ENCODE measurements at regions not wholly inside any gene's neighbourhood (a gene's known extent, or its start where the extent isn't known, plus 50 kb on each side); places are given as distances from the start of the nearest gene placed in this dataset.

- Histone ChIP-seq H3K27ac (ENCODE audit: extremely low read length, insufficient read depth, low read length) (no peak overlapping the region), H3K79me2 (ENCODE audit: insufficient read depth, low read length) (no peaks in the 10 kb centered on the region), H3K9me3 (ENCODE audit: low read length) (peaks cover 80% of the 10 kb centered on the region), H3K27me3 (ENCODE audit: control insufficient read depth in 1 of 2, insufficient read depth in 2 of 2, low read length in 2 of 2) (no peaks in the 10 kb centered on the region), H3K36me3 (replicated peaks in 1 of 2; ENCODE audit: control insufficient read depth in 1 of 2, insufficient read depth in 2 of 2, low read length in 2 of 2) (no peaks in the 10 kb centered on the region), H2AFZ (ENCODE audit: low read length) (no peak overlapping the region), H3K4me1 (ENCODE audit: insufficient read depth, low read length) (no peaks in the 10 kb centered on the region), H3K4me2 (ENCODE audit: low read depth, low read length) (no peak overlapping the region), H4K20me1 (ENCODE audit: insufficient read depth, low read length) (no peaks in the 10 kb centered on the region), H3K4me3 (replicated peaks in 1 of 3; ENCODE audit: insufficient read depth in 1 of 3, low read depth in 2 of 3, low read length in 3 of 3) (no peak overlapping the region), H3K9ac (ENCODE audit: insufficient read depth, low read depth, low read length) (no peak overlapping the region)
- intact Hi-C loops (cut with micrococcal nuclease; ENCODE audit: unreplicated experiment) (no loop called here), in situ Hi-C loops (cut with HindIII; ENCODE audit: extremely low pct_ligation_motif_present, low pct_unique_long_range_greater_than_20kb) (no loop called here)
- ChIA-PET POLR2A (no interaction called here), CTCF (ENCODE audit: low intra/inter-chr PET ratio, low total read pairs) (no interaction called here)
- no peak for ATAC-seq
- BruUV-seq (replicated peaks), result no TSS peak
- FAIRE-seq, result no peak
- 54% methylated on average over 4 of the region's 4 CpGs for WGBS (ENCODE audit: low lambda C conversion rate)
- no peak for TF ChIP-seq ZNF33A (CRISPR knock-in tag; IDR thresholded peaks at IDR 0.05; ENCODE audit: borderline replicate concordance)
- TF ChIP-seq NFKBIZ (CRISPR knock-in tag; IDR thresholded peaks at IDR 0.05), result no peak
- no peak for TF ChIP-seq NCOR1 (IDR thresholded peaks at IDR 0.05; ENCODE audit: borderline replicate concordance, low read length)
- no peak for TF ChIP-seq THRA (CRISPR knock-in tag; IDR thresholded peaks at IDR 0.05; ENCODE audit: borderline replicate concordance)
- TF ChIP-seq SOX13 (IDR thresholded peaks at IDR 0.05), result no peak
- no peak for TF ChIP-seq SOX13 (CRISPR knock-in tag; conservative IDR thresholded peaks at IDR 0.05 in 1 of 2, IDR thresholded peaks at IDR 0.05 in 1 of 2)
- TF ChIP-seq SOX5 (CRISPR knock-in tag; IDR thresholded peaks at IDR 0.05; ENCODE audit: borderline replicate concordance), result no peak
- TF ChIP-seq ZNF839 (CRISPR knock-in tag; IDR thresholded peaks at IDR 0.05; ENCODE audit: borderline replicate concordance), result no peak
- TF ChIP-seq CTCF (CRISPR knock-in tag; IDR thresholded peaks at IDR 0.05), result no peak
- TF ChIP-seq HIVEP1 (CRISPR knock-in tag; IDR thresholded peaks at IDR 0.05), result no peak
- TF ChIP-seq ATRX (CRISPR knock-in tag; IDR thresholded peaks at IDR 0.05; ENCODE audit: borderline replicate concordance), result no peak
- TF ChIP-seq JDP2 (CRISPR knock-in tag; IDR thresholded peaks at IDR 0.05; ENCODE audit: borderline replicate concordance), result no peak
- TF ChIP-seq ZNF557 (CRISPR knock-in tag; IDR thresholded peaks at IDR 0.05), result no peak
- no peak for TF ChIP-seq THAP8 (CRISPR knock-in tag; IDR thresholded peaks at IDR 0.05; ENCODE audit: borderline replicate concordance)
- no peak for DNase-seq (ENCODE audit: low spot score)
Observed at GRCh38 chr19:31439270-31439573, 90.0 kb upstream of the TSHZ3 start.

Measured in HepG2 (cell line).